ENCODE measurements at regions not wholly inside any gene's neighbourhood (a gene's known extent, or its start where the extent isn't known, plus 50 kb on each side); places are given as distances from the start of the nearest gene placed in this dataset.

DNA sequence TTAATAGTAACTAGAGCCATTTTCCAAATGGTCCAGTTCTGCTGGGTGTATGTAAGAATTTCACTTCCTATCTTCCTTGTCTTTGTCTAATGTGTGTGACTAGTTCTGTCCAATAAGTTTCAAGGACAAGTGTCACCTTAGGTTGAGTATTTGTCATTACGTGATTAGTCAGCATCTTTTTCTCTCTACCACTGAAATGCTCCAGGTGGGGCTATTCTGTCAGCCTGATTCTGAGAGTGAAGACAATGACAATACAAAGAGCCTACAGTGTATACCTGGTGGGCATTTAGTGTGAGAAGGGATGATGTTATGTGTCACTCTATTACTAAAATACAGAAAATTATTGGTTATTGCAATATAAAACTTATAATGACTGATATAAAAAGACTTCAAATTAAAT lies 876.3 kb downstream of the C4orf33 start:
- TF ChIP-seq GATA2 (IDR thresholded peaks at IDR 0.05; ENCODE audit: low read depth, low read length) (no peak), GATA3 (IDR thresholded peaks at IDR 0.05; ENCODE audit: low read depth, low read length) (no peak)
